ENCODE measurements at regions not wholly inside any gene's neighbourhood (a gene's known extent, or its start where the extent isn't known, plus 50 kb on each side); places are given as distances from the start of the nearest gene placed in this dataset.

GRCh38 chr9:84424931-84425330 is 84.4 kb upstream of the SLC28A3 start:
- Mint-ChIP-seq H3K9me3 (no peaks in the 10 kb centered on the region), H3K27me3 (no peaks in the 10 kb centered on the region), H3K4me3 (no peak overlapping the region), H3K36me3 (ENCODE audit: low read depth) (no peaks in the 10 kb centered on the region), H3K27ac (no peak overlapping the region), H3K4me1 (no peaks in the 10 kb centered on the region)
- intact Hi-C loops (cut with micrococcal nuclease): no loop called here
- DNase-seq: no peak

GRCh38 chr9:84432746-84433145 is 92.2 kb upstream of the SLC28A3 start:
- intact Hi-C loops (cut with micrococcal nuclease): no loop called here
- H3K36me3 Mint-ChIP-seq (ENCODE audit: low read depth): no peaks in the 10 kb centered on the region
- H3K27ac Mint-ChIP-seq: no peak overlapping the region
- DNase-seq: no peak
- no peaks in the 10 kb centered on the region for H3K27me3 Mint-ChIP-seq
- no peaks in the 10 kb centered on the region for H3K4me1 Mint-ChIP-seq
- no peak overlapping the region for H3K4me3 Mint-ChIP-seq
- H3K9me3 Mint-ChIP-seq: no peaks in the 10 kb centered on the region

- no peaks in the 10 kb centered on the region for H3K4me1 Mint-ChIP-seq
- no peaks in the 10 kb centered on the region for H3K36me3 Mint-ChIP-seq (ENCODE audit: low read depth)
- H3K27ac Mint-ChIP-seq: no peak overlapping the region
- H3K4me3 Mint-ChIP-seq: no peak overlapping the region
- H3K9me3 Mint-ChIP-seq: no peaks in the 10 kb centered on the region
- intact Hi-C loops (cut with micrococcal nuclease): no loop called here
- DNase-seq: no peak
- no peaks in the 10 kb centered on the region for H3K27me3 Mint-ChIP-seq
Measured at GRCh38 chr9:84435902-84436301, 95.3 kb upstream of the SLC28A3 start.

GRCh38 chr9:84436386-84437109 is 96.0 kb upstream of the SLC28A3 start:
- Mint-ChIP-seq H3K4me1 (no peaks in the 10 kb centered on the region), H3K9me3 (no peaks in the 10 kb centered on the region), H3K4me3 (no peak overlapping the region), H3K36me3 (ENCODE audit: low read depth) (no peaks in the 10 kb centered on the region), H3K27me3 (no peaks in the 10 kb centered on the region), H3K27ac (no peak overlapping the region)
- intact Hi-C loops (cut with micrococcal nuclease): no loop called here
- DNase-seq: no peak

- no peak overlapping the region for H3K4me3 Mint-ChIP-seq
- intact Hi-C loops (cut with micrococcal nuclease): no loop called here
Measured at GRCh38 chr9:84438391-84438790, 97.8 kb upstream of the SLC28A3 start.

GRCh38 chr9:84439250-84439649 is 98.7 kb upstream of the SLC28A3 start:
- H3K4me3 Mint-ChIP-seq: no peak overlapping the region
- H3K36me3 Mint-ChIP-seq (ENCODE audit: low read depth): no peaks in the 10 kb centered on the region
- no peaks in the 10 kb centered on the region for H3K27me3 Mint-ChIP-seq

More at GRCh38 chr9:84438391-84438790, 97.8 kb upstream of the SLC28A3 start:
- Mint-ChIP-seq H3K9me3 (no peaks in the 10 kb centered on the region), H3K27me3 (no peaks in the 10 kb centered on the region), H3K27ac (no peak overlapping the region), H3K36me3 (ENCODE audit: low read depth) (no peaks in the 10 kb centered on the region), H3K4me1 (no peaks in the 10 kb centered on the region)
- DNase-seq: no peak

GRCh38 chr9:84442712-84443111 is 102.2 kb upstream of the SLC28A3 start:
- H3K9me3 Mint-ChIP-seq: no peaks in the 10 kb centered on the region
- H3K27me3 Mint-ChIP-seq: no peaks in the 10 kb centered on the region
- no peak overlapping the region for H3K27ac Mint-ChIP-seq
- no peak for DNase-seq
- intact Hi-C loops (cut with micrococcal nuclease): no loop called here
- no peak overlapping the region for H3K4me3 Mint-ChIP-seq
- H3K4me1 Mint-ChIP-seq: no peaks in the 10 kb centered on the region
- no peaks in the 10 kb centered on the region for H3K36me3 Mint-ChIP-seq (ENCODE audit: low read depth)

More at GRCh38 chr9:84439250-84439649, 98.7 kb upstream of the SLC28A3 start:
- no peaks in the 10 kb centered on the region for H3K9me3 Mint-ChIP-seq
- DNase-seq: no peak
- no peak overlapping the region for H3K27ac Mint-ChIP-seq
- intact Hi-C loops (cut with micrococcal nuclease): no loop called here
- no peaks in the 10 kb centered on the region for H3K4me1 Mint-ChIP-seq

- no peaks in the 10 kb centered on the region for H3K9me3 Mint-ChIP-seq
- H3K4me3 Mint-ChIP-seq: no peak overlapping the region
- H3K27me3 Mint-ChIP-seq: no peaks in the 10 kb centered on the region
- no peaks in the 10 kb centered on the region for H3K36me3 Mint-ChIP-seq (ENCODE audit: low read depth)
- intact Hi-C loops (cut with micrococcal nuclease): no loop called here
- H3K27ac Mint-ChIP-seq: no peak overlapping the region
- H3K4me1 Mint-ChIP-seq: no peaks in the 10 kb centered on the region
- DNase-seq: no peak
Measured at GRCh38 chr9:84445737-84446136, 105.2 kb upstream of the SLC28A3 start.

GRCh38 chr9:84447305-84447704 is 106.7 kb upstream of the SLC28A3 start:
- intact Hi-C loops (cut with micrococcal nuclease): no loop called here
- H3K4me1 Mint-ChIP-seq: no peaks in the 10 kb centered on the region
- no peaks in the 10 kb centered on the region for H3K27me3 Mint-ChIP-seq
- no peak overlapping the region for H3K4me3 Mint-ChIP-seq
- H3K36me3 Mint-ChIP-seq (ENCODE audit: low read depth): no peaks in the 10 kb centered on the region
- DNase-seq: no peak
- no peak overlapping the region for H3K27ac Mint-ChIP-seq
- H3K9me3 Mint-ChIP-seq: no peaks in the 10 kb centered on the region

GRCh38 chr9:84450029-84450428 is 109.5 kb upstream of the SLC28A3 start:
- no peaks in the 10 kb centered on the region for H3K4me1 Mint-ChIP-seq
- intact Hi-C loops (cut with micrococcal nuclease): no loop called here
- no peaks in the 10 kb centered on the region for H3K9me3 Mint-ChIP-seq
- no peak overlapping the region for H3K4me3 Mint-ChIP-seq
- DNase-seq: no peak
- no peaks in the 10 kb centered on the region for H3K27me3 Mint-ChIP-seq
- H3K27ac Mint-ChIP-seq: no peak overlapping the region
- no peaks in the 10 kb centered on the region for H3K36me3 Mint-ChIP-seq (ENCODE audit: low read depth)

- no peak for DNase-seq
- intact Hi-C loops (cut with micrococcal nuclease): no loop called here
- H3K36me3 Mint-ChIP-seq (ENCODE audit: low read depth): no peaks in the 10 kb centered on the region
- H3K9me3 Mint-ChIP-seq: no peaks in the 10 kb centered on the region
- H3K4me1 Mint-ChIP-seq: no peaks in the 10 kb centered on the region
- H3K4me3 Mint-ChIP-seq: no peak overlapping the region
- no peak overlapping the region for H3K27ac Mint-ChIP-seq
- no peaks in the 10 kb centered on the region for H3K27me3 Mint-ChIP-seq
Measured at GRCh38 chr9:84456527-84456926, 116.0 kb upstream of the SLC28A3 start.

GRCh38 chr9:84460695-84461094 is 120.1 kb upstream of the SLC28A3 start:
- intact Hi-C loops (cut with micrococcal nuclease): no loop called here
- no peaks in the 10 kb centered on the region for H3K9me3 Mint-ChIP-seq
- no peaks in the 10 kb centered on the region for H3K27me3 Mint-ChIP-seq

GRCh38 chr9:84463272-84463671 is 122.7 kb upstream of the SLC28A3 start:
- no peaks in the 10 kb centered on the region for H3K9me3 Mint-ChIP-seq
- H3K4me1 Mint-ChIP-seq: no peaks in the 10 kb centered on the region
- DNase-seq: no peak
- no peaks in the 10 kb centered on the region for H3K36me3 Mint-ChIP-seq (ENCODE audit: low read depth)
- H3K27ac Mint-ChIP-seq: no peak overlapping the region
- intact Hi-C loops (cut with micrococcal nuclease): no loop called here
- H3K27me3 Mint-ChIP-seq: no peaks in the 10 kb centered on the region
- no peak overlapping the region for H3K4me3 Mint-ChIP-seq

More at GRCh38 chr9:84460695-84461094, 120.1 kb upstream of the SLC28A3 start:
- Mint-ChIP-seq H3K36me3 (ENCODE audit: low read depth) (no peaks in the 10 kb centered on the region), H3K27ac (no peak overlapping the region), H3K4me3 (no peak overlapping the region), H3K4me1 (no peaks in the 10 kb centered on the region)
- no peak for DNase-seq

GRCh38 chr9:84466580-84467285 is 126.2 kb upstream of the SLC28A3 start:
- no peak for DNase-seq
- H3K27me3 Mint-ChIP-seq: no peaks in the 10 kb centered on the region
- no peaks in the 10 kb centered on the region for H3K9me3 Mint-ChIP-seq
- no peaks in the 10 kb centered on the region for H3K4me1 Mint-ChIP-seq
- H3K27ac Mint-ChIP-seq: no peak overlapping the region
- no peak overlapping the region for H3K4me3 Mint-ChIP-seq
- intact Hi-C loops (cut with micrococcal nuclease): no loop called here
- H3K36me3 Mint-ChIP-seq (ENCODE audit: low read depth): no peaks in the 10 kb centered on the region

Data from activated CD4-positive, alpha-beta T cell treated with anti-CD3 and anti-CD28 coated beads, Interleukin-2, amount 10 ng/mL, durations not matched to agents 24 days and 14 days (primary cell).